Choroid plexus epithelial cell (primary cell): ENCODE measurements at regions not wholly inside any gene's neighbourhood (a gene's known extent, or its start where the extent isn't known, plus 50 kb on each side); places are given as distances from the start of the nearest gene placed in this dataset.

Source experiments
- DNase-seq: peaks from one replicate; pipeline ENCODE4 v3.0.0-alpha.2; 2010; ENCODE audit warnings: low read depth
- H3K4me3 ChIP-seq: 2 replicates; pipeline ENCODE4 v1.5.1; 2011; ENCODE audit warnings: low read depth, mild to moderate bottlenecking, control low read depth, low read length, moderate library complexity
- TF ChIP-seq, protein P1 (sequence below): conservative IDR thresholded peaks from 2 replicates; pipeline ENCODE4 v1.5.1; 2011; ENCODE audit warnings: low read depth, mild to moderate bottlenecking, control low read depth, inconsistent platforms, low read length, moderate library complexity

DNA sequence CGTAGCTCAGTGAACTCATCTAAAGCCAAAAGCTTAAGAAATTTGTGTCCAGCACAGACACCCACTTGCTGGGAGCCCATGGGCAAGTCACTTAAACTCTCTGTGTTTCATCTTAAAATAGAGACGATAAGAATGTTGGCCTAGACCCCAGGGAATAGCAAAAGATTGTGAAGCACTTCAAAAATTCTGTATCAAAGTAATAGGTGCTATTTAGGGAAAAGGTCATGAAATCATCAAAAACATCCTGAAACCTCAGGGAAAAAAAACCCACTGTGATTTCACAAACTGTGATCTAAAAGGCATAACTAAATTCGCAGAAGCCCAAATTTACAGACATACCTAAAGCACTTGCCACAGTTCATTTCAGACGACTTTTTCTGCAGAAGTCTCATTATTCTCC, 278.3 kb downstream of the NR2F1-AS1 start:
- TF ChIP-seq, protein P1, sequence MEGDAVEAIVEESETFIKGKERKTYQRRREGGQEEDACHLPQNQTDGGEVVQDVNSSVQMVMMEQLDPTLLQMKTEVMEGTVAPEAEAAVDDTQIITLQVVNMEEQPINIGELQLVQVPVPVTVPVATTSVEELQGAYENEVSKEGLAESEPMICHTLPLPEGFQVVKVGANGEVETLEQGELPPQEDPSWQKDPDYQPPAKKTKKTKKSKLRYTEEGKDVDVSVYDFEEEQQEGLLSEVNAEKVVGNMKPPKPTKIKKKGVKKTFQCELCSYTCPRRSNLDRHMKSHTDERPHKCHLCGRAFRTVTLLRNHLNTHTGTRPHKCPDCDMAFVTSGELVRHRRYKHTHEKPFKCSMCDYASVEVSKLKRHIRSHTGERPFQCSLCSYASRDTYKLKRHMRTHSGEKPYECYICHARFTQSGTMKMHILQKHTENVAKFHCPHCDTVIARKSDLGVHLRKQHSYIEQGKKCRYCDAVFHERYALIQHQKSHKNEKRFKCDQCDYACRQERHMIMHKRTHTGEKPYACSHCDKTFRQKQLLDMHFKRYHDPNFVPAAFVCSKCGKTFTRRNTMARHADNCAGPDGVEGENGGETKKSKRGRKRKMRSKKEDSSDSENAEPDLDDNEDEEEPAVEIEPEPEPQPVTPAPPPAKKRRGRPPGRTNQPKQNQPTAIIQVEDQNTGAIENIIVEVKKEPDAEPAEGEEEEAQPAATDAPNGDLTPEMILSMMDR, result no peak
- peak; percentile 31 for DNase-seq
- no peak overlapping the region for H3K4me3 ChIP-seq

DNA sequence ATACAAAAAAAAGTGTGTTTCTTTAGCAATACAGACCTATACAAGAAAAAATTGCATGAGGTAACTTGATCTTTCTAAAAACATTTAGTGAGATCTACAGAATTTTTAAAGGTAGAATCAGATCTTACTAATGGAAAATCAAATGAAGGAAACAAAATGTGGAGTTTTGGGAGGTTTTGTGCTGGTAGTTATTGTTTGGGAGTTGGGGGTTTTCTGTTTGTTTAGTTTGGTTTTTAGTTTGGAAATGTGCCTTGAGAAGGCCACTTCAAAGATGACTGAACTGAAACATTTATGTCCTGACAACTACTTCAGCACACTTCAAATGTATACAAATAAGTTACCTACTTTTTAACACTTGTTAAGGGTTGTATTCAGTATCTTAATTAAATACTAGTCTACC, 280.1 kb downstream of the NR2F1-AS1 start:
- no peak for DNase-seq
- H3K4me3 ChIP-seq, result no peak overlapping the region
- TF ChIP-seq, protein P1, result no peak

DNA sequence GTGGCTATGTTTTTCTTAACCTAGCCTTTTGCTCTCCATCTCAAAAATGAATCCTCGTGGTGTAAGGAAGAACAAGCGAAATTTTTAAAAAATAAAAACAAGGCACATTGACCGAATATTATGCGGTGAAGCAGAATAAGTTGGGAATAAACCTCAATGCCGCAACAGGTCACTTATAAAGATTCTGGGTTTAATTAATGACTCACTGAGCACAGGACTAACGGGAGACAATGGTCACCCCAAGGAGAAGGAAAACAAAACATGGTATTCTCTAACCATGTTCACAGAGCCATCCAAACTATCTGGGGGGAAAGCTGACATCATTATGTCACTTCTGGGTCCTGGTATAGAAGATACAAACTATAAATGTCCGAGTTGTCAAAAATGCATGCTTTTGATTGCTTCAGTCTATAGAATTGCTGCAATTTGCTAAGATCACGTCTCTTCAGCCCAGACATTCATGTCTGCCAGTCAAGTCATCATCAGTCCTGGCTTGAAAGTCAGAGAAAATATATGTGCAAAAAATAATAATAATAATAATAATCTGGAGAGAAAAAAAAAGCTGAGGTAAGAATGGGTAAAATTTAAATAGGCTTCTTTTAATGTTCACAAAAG, 280.6 kb downstream of the NR2F1-AS1 start:
- no peak overlapping the region for H3K4me3 ChIP-seq
- TF ChIP-seq, protein P1, result no peak
- no peak for DNase-seq

DNA sequence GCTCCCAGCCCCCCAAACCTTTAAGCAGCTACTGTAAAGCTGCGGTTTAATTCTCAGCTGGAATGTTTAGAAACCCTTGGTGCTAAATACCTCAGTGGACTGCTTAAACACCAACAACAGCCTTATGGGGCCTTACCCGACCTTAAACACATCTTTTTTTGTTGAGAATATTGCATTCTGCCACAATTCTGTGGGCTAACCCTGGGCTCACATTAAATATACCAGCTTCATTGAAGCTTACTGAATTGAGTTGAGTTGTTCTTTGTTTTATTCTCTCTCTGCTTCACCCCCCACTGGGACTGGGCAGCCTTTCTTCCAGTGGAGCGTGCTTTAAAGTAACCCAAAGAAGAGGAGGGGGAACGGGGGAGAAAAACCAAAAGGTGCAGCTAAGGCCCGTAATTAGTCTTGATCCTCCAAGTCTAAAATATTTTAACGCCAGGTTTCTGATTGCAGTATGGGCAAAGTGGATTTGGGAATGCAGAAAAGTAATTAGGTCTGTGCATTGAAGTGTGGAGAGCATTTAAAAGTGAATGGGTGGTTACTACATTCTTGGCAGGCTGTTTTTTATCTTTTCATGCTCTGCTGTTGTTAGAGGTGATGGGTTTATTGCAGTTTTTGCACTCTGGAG, 281.2 kb downstream of the NR2F1-AS1 start:
- TF ChIP-seq, protein P1, result no peak

DNA sequence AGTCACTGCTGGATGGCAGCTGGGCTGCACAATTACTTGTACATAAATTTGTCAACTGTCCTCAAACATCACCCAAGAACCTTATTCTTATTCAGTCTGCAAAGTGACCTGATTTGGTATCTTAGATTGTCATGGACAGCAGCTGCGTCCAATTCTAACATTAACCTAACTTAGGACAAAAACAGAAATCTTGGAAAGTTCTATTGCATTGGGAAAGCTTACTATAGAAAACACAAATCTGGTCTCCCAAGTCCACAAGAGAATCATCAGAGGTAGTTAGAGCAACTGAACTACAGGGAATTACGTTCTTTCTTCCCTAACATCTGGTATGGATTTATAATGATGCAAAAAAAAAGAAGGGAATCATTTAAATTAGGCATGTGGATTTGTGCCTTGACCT, 283.9 kb downstream of the NR2F1-AS1 start:
- TF ChIP-seq, protein P1, result no peak
- DNase-seq, result no peak
- H3K4me3 ChIP-seq, result no peak overlapping the region

More for the DNA sequence above, 281.2 kb downstream of the NR2F1-AS1 start:
- no peak overlapping the region for H3K4me3 ChIP-seq
- DNase-seq, result peak; percentile 55

DNA sequence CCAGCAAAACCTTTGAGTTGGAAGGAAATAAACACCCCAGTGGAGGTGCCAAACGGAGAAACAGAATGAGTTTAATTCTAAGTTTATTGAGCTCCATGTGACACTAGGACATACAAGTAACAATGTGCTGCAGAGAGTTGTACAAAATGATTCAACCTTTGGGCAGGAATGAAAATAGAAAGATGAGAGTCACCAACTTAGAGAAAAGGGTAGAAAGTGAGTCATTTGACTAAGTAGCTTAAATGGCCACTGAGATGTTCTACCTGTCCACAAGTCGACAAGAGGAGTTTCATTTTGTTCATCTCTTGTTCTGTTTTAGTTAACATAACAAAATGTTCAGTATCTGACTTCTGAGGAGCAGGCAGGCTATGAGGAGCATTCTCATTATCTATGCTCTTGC, 284.7 kb downstream of the NR2F1-AS1 start:
- no peak overlapping the region for H3K4me3 ChIP-seq
- TF ChIP-seq, protein P1, result no peak
- DNase-seq, result no peak

DNA sequence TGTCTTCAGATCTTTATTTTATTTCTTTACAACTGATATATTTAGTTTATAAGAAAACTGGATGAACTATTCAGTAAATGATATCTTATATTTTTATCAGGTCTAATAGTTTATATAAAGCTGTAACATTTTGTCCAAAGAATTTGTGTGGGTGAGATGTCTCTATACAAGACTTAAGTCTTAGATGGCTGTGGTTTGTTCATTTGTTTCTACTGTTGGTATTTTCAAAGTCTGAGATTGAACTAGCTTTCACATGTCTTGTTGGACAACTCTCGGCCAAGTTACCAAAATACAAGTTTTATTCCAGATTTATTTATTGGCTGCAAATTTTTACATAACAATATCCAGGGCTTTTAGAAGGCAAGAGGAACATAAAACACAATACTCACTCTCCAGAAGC, 286.0 kb downstream of the NR2F1-AS1 start:
- TF ChIP-seq, protein P1, result no peak
- no peak for DNase-seq
- no peak overlapping the region for H3K4me3 ChIP-seq
